DOHH2 (cell line): ENCODE measurements at regions not wholly inside any gene's neighbourhood (a gene's known extent, or its start where the extent isn't known, plus 50 kb on each side); places are given as distances from the start of the nearest gene placed in this dataset.

Experiments
- H3F3A ChIP-seq: fragments of 200-600 bp; sonication (generic), shearing (Covaris generic); 2 replicates; pipeline ENCODE4 v1.6.0; 2016; ENCODE audit warnings: antibody characterized with exemption, mild to moderate bottlenecking; ENCODE audit not compliant: control insufficient read depth, insufficient read depth
- H3K27ac ChIP-seq: fragments of 200-600 bp; sonication (generic); 2 replicates; pipeline ENCODE4 v1.5.1; 2014; ENCODE audit warnings: low read depth, mild to moderate bottlenecking, low read length, moderate library complexity
- H3K27me3 ChIP-seq: fragments of 200-600 bp; sonication (generic); 2 replicates; pipeline ENCODE4 v1.6.1; 2014; ENCODE audit warnings: mild to moderate bottlenecking, low read length, mixed read lengths; ENCODE audit not compliant: control insufficient read depth
- H3K36me3 ChIP-seq: fragments of 200-600 bp; sonication (generic); 2 replicates; pipeline ENCODE4 v1.6.1; 2014; ENCODE audit warnings: mild to moderate bottlenecking, low read length, moderate library complexity, mixed read lengths; ENCODE audit not compliant: control insufficient read depth
- H3K4me1 ChIP-seq: fragments of 200-600 bp; sonication (generic); 2 replicates; pipeline ENCODE4 v1.6.1; 2014; ENCODE audit warnings: mild to moderate bottlenecking, low read length, mixed read lengths; ENCODE audit not compliant: control insufficient read depth
- H3K4me2 ChIP-seq: fragments of 200-600 bp; sonication (generic); 2 replicates; pipeline ENCODE4 v1.6.0; 2014; ENCODE audit warnings: mild to moderate bottlenecking, low read length, moderate library complexity
- H3K4me3 ChIP-seq: fragments of 200-600 bp; sonication (generic); 2 replicates; pipeline ENCODE4 v1.5.1; 2014; ENCODE audit warnings: mild to moderate bottlenecking, low read length, mixed read lengths
- H3K79me2 ChIP-seq: fragments of 200-600 bp; sonication (generic); 2 replicates; pipeline ENCODE4 v1.6.1; 2014; ENCODE audit warnings: mild to moderate bottlenecking, low read length, mixed read lengths; ENCODE audit not compliant: control insufficient read depth
- H3K9me2 ChIP-seq: fragments of 200-600 bp; sonication (generic); replicated peaks from 2 replicates; pipeline ENCODE4 v1.6.1; 2014; ENCODE audit warnings: mild to moderate bottlenecking, low read length, mixed read lengths; ENCODE audit not compliant: control insufficient read depth
- H3K9me3 ChIP-seq: fragments of 200-600 bp; sonication (generic); 2 replicates; pipeline ENCODE4 v1.6.1; 2014; ENCODE audit warnings: antibody characterized with exemption, low read length, mixed read lengths; ENCODE audit not compliant: control insufficient read depth, insufficient read depth
- H4K20me1 ChIP-seq: fragments of 200-600 bp; sonication (generic); 2 replicates; pipeline ENCODE4 v1.6.0; 2014; ENCODE audit warnings: low read depth, mild to moderate bottlenecking, antibody characterized with exemption, low read length, moderate library complexity; ENCODE audit not compliant: control insufficient read depth, insufficient read depth
- EZH2phosphoT487 ChIP-seq: fragments of 200-600 bp; sonication (generic); IDR thresholded peaks from 2 replicates; pipeline ENCODE4 v1.6.1; 2017; ENCODE audit warnings: borderline replicate concordance, mild to moderate bottlenecking, antibody characterized with exemption, low read length, moderate library complexity, mixed read lengths
- TF ChIP-seq, protein P1 (sequence below): fragments of 200-600 bp; sonication (generic); IDR thresholded peaks from one replicate; pipeline ENCODE4 v1.5.1; 2014; ENCODE audit warnings: antibody characterized with exemption, mild to moderate bottlenecking, low read depth, low read length; ENCODE audit not compliant: poor library complexity, severe bottlenecking

DNA sequence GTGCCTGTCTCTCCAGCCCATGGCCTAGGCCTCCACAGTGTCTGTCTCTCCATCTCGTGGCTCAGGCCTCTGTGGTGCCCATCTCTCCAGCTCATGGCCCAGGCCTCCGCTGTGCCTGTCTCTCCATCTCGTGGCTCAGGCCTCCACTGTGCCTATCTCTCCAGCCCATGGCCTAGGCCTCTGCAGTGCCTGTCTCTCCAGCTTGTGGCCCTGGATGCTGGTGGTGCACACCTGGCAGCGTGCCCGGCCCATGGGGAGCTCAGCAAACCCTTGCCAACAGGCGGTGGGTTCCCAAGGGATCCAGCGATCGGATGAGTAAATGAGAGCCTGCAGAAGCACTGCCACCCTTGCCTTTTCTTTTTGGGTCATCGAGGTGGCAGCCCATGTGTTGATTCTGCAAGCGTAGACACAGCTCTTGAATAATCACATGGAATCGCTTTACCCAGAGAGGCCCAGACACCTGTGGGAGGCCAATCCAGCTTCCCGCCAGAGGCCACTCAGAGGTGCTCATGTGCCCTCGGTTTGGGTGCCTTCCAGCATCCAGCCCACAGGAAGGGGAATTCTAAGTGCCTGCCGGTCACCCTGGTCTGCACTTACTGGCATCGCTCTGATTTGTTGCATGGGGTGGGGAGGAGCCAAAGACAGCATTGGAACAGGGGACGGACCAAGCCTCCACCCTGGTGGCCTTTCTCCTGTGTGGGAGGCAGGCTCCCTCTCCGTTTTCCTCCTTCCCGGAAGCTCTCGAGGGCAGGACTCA is 101.8 kb upstream of the HDAC4 start:
- Histone ChIP-seq H3K27ac (no peak overlapping the region), H3K27me3 (no peaks in the 10 kb centered on the region), H3K79me2 (no peaks in the 10 kb centered on the region), H4K20me1 (no peaks in the 10 kb centered on the region), H3K9me3 (no peaks in the 10 kb centered on the region), H3K4me1 (no peaks in the 10 kb centered on the region), H3K36me3 (no peaks in the 10 kb centered on the region), H3K4me3 (no peak overlapping the region), H3K9me2 (no peaks in the 10 kb centered on the region), H3K4me2 (no peak overlapping the region), H3F3A (no peaks in the 10 kb centered on the region)
- TF ChIP-seq, protein P1, sequence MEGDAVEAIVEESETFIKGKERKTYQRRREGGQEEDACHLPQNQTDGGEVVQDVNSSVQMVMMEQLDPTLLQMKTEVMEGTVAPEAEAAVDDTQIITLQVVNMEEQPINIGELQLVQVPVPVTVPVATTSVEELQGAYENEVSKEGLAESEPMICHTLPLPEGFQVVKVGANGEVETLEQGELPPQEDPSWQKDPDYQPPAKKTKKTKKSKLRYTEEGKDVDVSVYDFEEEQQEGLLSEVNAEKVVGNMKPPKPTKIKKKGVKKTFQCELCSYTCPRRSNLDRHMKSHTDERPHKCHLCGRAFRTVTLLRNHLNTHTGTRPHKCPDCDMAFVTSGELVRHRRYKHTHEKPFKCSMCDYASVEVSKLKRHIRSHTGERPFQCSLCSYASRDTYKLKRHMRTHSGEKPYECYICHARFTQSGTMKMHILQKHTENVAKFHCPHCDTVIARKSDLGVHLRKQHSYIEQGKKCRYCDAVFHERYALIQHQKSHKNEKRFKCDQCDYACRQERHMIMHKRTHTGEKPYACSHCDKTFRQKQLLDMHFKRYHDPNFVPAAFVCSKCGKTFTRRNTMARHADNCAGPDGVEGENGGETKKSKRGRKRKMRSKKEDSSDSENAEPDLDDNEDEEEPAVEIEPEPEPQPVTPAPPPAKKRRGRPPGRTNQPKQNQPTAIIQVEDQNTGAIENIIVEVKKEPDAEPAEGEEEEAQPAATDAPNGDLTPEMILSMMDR, result no peak
- TF ChIP-seq EZH2phosphoT487, result no peak

DNA sequence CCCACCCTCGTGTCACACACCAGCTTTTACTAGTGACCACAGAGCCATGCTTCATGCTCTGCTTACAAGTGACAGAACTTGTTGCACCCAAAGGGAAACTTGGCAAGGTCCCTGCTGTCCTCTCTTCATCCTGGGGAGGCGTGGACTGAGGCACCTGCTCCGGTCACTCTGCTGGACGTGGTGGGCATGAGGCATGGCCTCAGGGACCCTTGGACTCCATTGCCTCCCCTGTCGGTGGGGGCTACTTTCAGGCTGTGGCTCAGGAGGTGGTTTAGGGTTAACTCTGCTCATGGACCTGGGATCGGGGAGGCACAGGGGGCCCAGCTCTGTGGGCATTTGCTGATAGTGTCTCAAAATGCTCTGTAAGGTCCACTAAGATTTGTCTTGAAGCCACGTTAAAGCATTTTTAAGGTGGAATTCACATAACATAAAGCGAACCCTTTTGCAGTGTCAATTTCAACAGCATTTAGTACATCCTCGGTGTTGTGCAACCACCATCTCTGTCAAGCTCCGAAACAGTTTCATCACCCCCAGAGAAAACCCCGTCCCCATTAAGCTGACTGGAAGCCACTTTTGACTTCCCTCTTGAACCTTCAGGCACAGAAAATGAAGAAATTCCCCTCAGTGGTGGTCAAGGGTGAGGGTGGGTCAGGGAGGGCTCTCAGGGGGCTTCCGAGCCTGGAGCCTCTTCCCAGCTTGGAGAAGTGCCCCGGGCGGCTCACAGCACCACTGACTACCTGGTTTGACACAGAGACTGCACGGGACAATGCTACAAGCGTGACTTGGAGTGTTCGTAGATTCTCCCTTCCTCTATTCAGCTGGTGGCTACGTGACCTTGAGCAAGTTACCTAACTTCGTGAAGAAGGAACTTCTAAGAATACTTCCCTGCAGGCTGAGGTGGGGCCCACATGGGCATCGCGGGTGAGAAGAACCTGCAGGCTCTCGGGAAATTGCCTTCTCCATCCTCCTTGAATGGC is 100.0 kb upstream of the HDAC4 start:
- peaks cover 9% of the 10 kb centered on the region for H3K9me3 ChIP-seq
- H3K27ac ChIP-seq, result no peak overlapping the region
- no peaks in the 10 kb centered on the region for H3K27me3 ChIP-seq
- no peak overlapping the region for H3K4me3 ChIP-seq
- no peaks in the 10 kb centered on the region for H3K4me1 ChIP-seq
- H3K36me3 ChIP-seq, result no peaks in the 10 kb centered on the region
- H3K9me2 ChIP-seq, result no peaks in the 10 kb centered on the region
- H3K4me2 ChIP-seq, result no peak overlapping the region
- H4K20me1 ChIP-seq, result no peaks in the 10 kb centered on the region
- H3K79me2 ChIP-seq, result no peaks in the 10 kb centered on the region
- TF ChIP-seq EZH2phosphoT487, result no peak
- TF ChIP-seq, protein P1, result no peak
- H3F3A ChIP-seq, result no peaks in the 10 kb centered on the region

DNA sequence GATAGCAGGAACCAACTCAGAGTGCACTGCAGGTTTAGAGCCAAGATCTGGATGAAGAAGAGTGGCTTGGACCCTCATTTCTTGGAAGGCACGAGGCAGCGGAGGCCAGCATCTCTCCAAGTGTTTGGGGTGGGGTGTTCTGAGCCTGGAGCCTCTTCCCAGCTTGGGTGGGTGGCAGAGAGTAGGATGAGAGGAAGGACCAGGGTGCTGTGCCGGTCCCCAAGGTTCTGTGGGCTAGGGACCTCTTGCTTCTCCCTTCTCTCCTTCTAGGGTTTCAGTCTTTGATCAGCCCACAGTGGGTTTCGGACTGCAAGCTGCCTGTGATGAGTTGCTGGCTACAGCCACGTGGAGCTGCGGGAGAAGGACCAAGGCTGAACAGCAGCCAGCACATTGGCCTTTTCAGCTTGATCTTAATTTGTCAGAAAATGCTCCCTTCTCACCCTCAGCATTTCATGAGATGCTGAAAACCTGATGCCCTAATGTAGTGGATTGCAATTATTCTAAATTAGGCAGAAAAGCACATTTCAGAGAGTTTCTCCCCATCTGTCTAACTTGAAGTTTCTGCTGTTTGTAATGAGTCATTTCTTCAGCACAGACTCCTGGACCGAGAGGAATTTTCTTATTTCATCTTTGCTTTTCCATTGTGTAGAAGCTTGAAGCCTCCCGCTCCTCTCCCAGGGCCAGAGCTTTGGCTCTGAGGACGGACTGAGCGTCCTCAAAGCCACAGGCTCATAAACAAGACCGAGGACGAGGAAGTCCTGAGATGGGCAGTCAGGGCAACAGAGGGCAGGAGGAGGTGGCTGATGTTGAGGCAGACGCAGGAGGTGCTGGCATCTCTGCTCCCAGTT is 99.1 kb upstream of the HDAC4 start:
- Histone ChIP-seq H3K79me2 (no peaks in the 10 kb centered on the region), H3F3A (no peaks in the 10 kb centered on the region), H3K9me2 (no peaks in the 10 kb centered on the region), H3K4me2 (no peak overlapping the region), H3K4me1 (no peaks in the 10 kb centered on the region), H4K20me1 (no peaks in the 10 kb centered on the region), H3K9me3 (peaks cover 9% of the 10 kb centered on the region), H3K27ac (no peak overlapping the region), H3K36me3 (no peaks in the 10 kb centered on the region), H3K27me3 (no peaks in the 10 kb centered on the region), H3K4me3 (no peak overlapping the region)
- no peak for TF ChIP-seq EZH2phosphoT487
- TF ChIP-seq, protein P1, result no peak
